ENCODE measurements at regions not wholly inside any gene's neighbourhood (a gene's known extent, or its start where the extent isn't known, plus 50 kb on each side); places are given as distances from the start of the nearest gene placed in this dataset.

- H3K4me1 ChIP-seq, result no peaks in the 10 kb centered on the region
- DNase-seq, result no peak
Measured at GRCh38 chr20:60410618-60411264, 452.5 kb downstream of the CDH26 start.

GRCh38 chr20:60411813-60412212, 453.6 kb downstream of the CDH26 start:
- H3K4me1 ChIP-seq, result no peaks in the 10 kb centered on the region
- DNase-seq, result no peak
- H3K36me3 ChIP-seq, result no peaks in the 10 kb centered on the region
- H3K4me3 ChIP-seq (ENCODE audit: low read depth, low read length), result no peak overlapping the region
- no peaks in the 10 kb centered on the region for H3K9me3 ChIP-seq
- TF ChIP-seq CTCF (IDR thresholded peaks at IDR 0.05; ENCODE audit: low read depth, low read length), result no peak
- no peaks in the 10 kb centered on the region for H3K27me3 ChIP-seq

More at GRCh38 chr20:60410618-60411264, 452.5 kb downstream of the CDH26 start:
- H3K27me3 ChIP-seq, result no peaks in the 10 kb centered on the region
- H3K9me3 ChIP-seq, result no peaks in the 10 kb centered on the region
- TF ChIP-seq CTCF (IDR thresholded peaks at IDR 0.05; ENCODE audit: low read depth, low read length), result no peak
- no peaks in the 10 kb centered on the region for H3K36me3 ChIP-seq
- H3K4me3 ChIP-seq (ENCODE audit: low read depth, low read length), result no peak overlapping the region

- no peaks in the 10 kb centered on the region for H3K27me3 ChIP-seq
- no peak for DNase-seq
- H3K4me3 ChIP-seq (ENCODE audit: low read depth, low read length), result no peak overlapping the region
- no peak for TF ChIP-seq CTCF (IDR thresholded peaks at IDR 0.05; ENCODE audit: low read depth, low read length)
- no peaks in the 10 kb centered on the region for H3K9me3 ChIP-seq
- H3K4me1 ChIP-seq, result no peaks in the 10 kb centered on the region
- no peaks in the 10 kb centered on the region for H3K36me3 ChIP-seq
Measured at GRCh38 chr20:60420676-60421229, 462.5 kb downstream of the CDH26 start.

- no peak for TF ChIP-seq CTCF (IDR thresholded peaks at IDR 0.05; ENCODE audit: low read depth, low read length)
- Histone ChIP-seq H3K36me3 (no peaks in the 10 kb centered on the region), H3K27me3 (no peaks in the 10 kb centered on the region), H3K4me1 (no peaks in the 10 kb centered on the region), H3K4me3 (ENCODE audit: low read depth, low read length) (no peak overlapping the region), H3K9me3 (no peaks in the 10 kb centered on the region)
- no peak for DNase-seq
Measured at GRCh38 chr20:60422848-60423247, 464.6 kb downstream of the CDH26 start.

GRCh38 chr20:60424267-60424902, 466.2 kb downstream of the CDH26 start:
- Histone ChIP-seq H3K36me3 (no peaks in the 10 kb centered on the region), H3K27me3 (no peaks in the 10 kb centered on the region), H3K9me3 (no peaks in the 10 kb centered on the region), H3K4me1 (no peaks in the 10 kb centered on the region), H3K4me3 (ENCODE audit: low read depth, low read length) (no peak overlapping the region)
- DNase-seq, result no peak
- TF ChIP-seq CTCF (IDR thresholded peaks at IDR 0.05; ENCODE audit: low read depth, low read length), result no peak

- no peak for DNase-seq
- H3K4me3 ChIP-seq (ENCODE audit: low read depth, low read length), result no peak overlapping the region
- no peaks in the 10 kb centered on the region for H3K4me1 ChIP-seq
- H3K36me3 ChIP-seq, result no peaks in the 10 kb centered on the region
- no peak for TF ChIP-seq CTCF (IDR thresholded peaks at IDR 0.05; ENCODE audit: low read depth, low read length)
- no peaks in the 10 kb centered on the region for H3K9me3 ChIP-seq
- no peaks in the 10 kb centered on the region for H3K27me3 ChIP-seq
Measured at GRCh38 chr20:60427516-60427915, 469.3 kb downstream of the CDH26 start.
